ENCODE measurements at regions not wholly inside any gene's neighbourhood (a gene's known extent, or its start where the extent isn't known, plus 50 kb on each side); places are given as distances from the start of the nearest gene placed in this dataset.

- TF ChIP-seq POLR2AphosphoS5 (IDR thresholded peaks at IDR 0.05) = no peak
- no peak for TF ChIP-seq CTCF (IDR thresholded peaks at IDR 0.05)
- TF ChIP-seq EP300 (IDR thresholded peaks at IDR 0.05) = no peak
- TF ChIP-seq POLR2A (IDR thresholded peaks at IDR 0.05) = no peak
- Histone ChIP-seq H3K36me3 (no peaks in the 10 kb centered on the region), H3K4me1 (no peaks in the 10 kb centered on the region), H3K27me3 (no peaks in the 10 kb centered on the region), H3K4me3 (no peak overlapping the region), H3K27ac (no peak overlapping the region), H3K9me3 (no peaks in the 10 kb centered on the region)
- 84 to 90% methylated on average over 5 of the region's 5 CpGs for WGBS, 2 donors
- intact Hi-C loops (cut with DNase I) = no loop called here
- no peak for DNase-seq
Observed at GRCh38 chr19:29056535-29056934, 156.4 kb downstream of the UQCRFS1 start.

GRCh38 chr19:29054886-29055675 is 157.9 kb downstream of the UQCRFS1 start:
- Histone ChIP-seq H3K36me3 (no peaks in the 10 kb centered on the region), H3K27ac (no peak overlapping the region), H3K4me3 (no peak overlapping the region), H3K27me3 (no peaks in the 10 kb centered on the region), H3K4me1 (no peaks in the 10 kb centered on the region), H3K9me3 (no peaks in the 10 kb centered on the region)
- whole genome bisulfite sequencing, 2 donors = 62 to 74% methylated on average over 10 of the region's 10 CpGs
- TF ChIP-seq CTCF (IDR thresholded peaks at IDR 0.05) (no peak), EP300 (IDR thresholded peaks at IDR 0.05) (no peak), POLR2AphosphoS5 (IDR thresholded peaks at IDR 0.05) (no peak), POLR2A (IDR thresholded peaks at IDR 0.05) (no peak)
- intact Hi-C loops (cut with DNase I) = no loop called here
- DNase-seq = peak; percentile 10

- no peaks in the 10 kb centered on the region for H3K27me3 ChIP-seq
- H3K36me3 ChIP-seq = no peaks in the 10 kb centered on the region
- H3K9me3 ChIP-seq = no peaks in the 10 kb centered on the region
- no peak for TF ChIP-seq EP300 (IDR thresholded peaks at IDR 0.05)
- peak; percentile 10 for DNase-seq
- H3K4me3 ChIP-seq = no peak overlapping the region
- no peak overlapping the region for H3K27ac ChIP-seq
- 71 to 79% methylated on average over 5 of the region's 5 CpGs for WGBS, 2 donors
- intact Hi-C loops (cut with DNase I) = no loop called here
- H3K4me1 ChIP-seq = no peaks in the 10 kb centered on the region
Observed at GRCh38 chr19:29048873-29049272, 164.1 kb downstream of the UQCRFS1 start.

GRCh38 chr19:29045679-29046254 is 167.2 kb downstream of the UQCRFS1 start:
- no peaks in the 10 kb centered on the region for H3K9me3 ChIP-seq
- no peak for DNase-seq
- WGBS, 2 donors = 48 to 53% methylated on average over 7 of the region's 7 CpGs

More at GRCh38 chr19:29045679-29046254, 167.2 kb downstream of the UQCRFS1 start:
- H3K36me3 ChIP-seq = no peaks in the 10 kb centered on the region
- no peaks in the 10 kb centered on the region for H3K27me3 ChIP-seq
- no peak overlapping the region for H3K27ac ChIP-seq
- TF ChIP-seq POLR2AphosphoS5 (IDR thresholded peaks at IDR 0.05) (no peak), EP300 (IDR thresholded peaks at IDR 0.05) (no peak), POLR2A (IDR thresholded peaks at IDR 0.05) (no peak), CTCF (IDR thresholded peaks at IDR 0.05) (no peak)
- intact Hi-C loops (cut with DNase I) = no loop called here
- no peaks in the 10 kb centered on the region for H3K4me1 ChIP-seq
- no peak overlapping the region for H3K4me3 ChIP-seq

Data from sigmoid colon (tissue), 6 donors.